Eye (tissue), 1 donor: ENCODE measurements at regions not wholly inside any gene's neighbourhood (a gene's known extent, or its start where the extent isn't known, plus 50 kb on each side); places are given as distances from the start of the nearest gene placed in this dataset.

ENCODE experiments used
- DNase-seq: peaks from one replicate; pipeline ENCODE4 v3.0.0-alpha.2; 2015

- no peak for DNase-seq
Measured at GRCh38 chr14:34348592-34348991, 113.4 kb downstream of the SPTSSA start.

DNA sequence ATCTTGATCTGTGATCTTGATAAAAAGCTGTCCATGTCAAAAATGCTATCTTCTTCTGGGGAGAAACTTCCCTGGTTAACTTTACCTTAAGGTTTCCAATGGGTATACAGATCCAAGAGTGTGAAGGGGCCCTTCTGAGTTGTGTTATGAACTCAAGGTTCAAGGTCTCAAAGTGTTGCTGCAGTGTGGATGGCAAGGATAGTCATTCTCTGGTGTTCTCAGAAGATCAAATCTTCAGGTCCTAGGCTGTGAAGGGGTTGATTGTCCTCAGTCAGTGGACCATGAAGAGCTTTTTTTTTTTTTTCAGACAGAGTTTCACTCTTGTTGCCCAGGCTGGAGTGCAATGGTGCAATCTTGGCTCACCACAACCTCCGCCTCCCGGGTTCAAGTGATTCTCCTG, 114.4 kb downstream of the SPTSSA start:
- DNase-seq = no peak

GRCh38 chr14:34345718-34346465, 116.1 kb downstream of the SPTSSA start:
- DNase-seq = no peak

GRCh38 chr14:34344318-34344717, 117.7 kb downstream of the SPTSSA start:
- no peak for DNase-seq

DNA sequence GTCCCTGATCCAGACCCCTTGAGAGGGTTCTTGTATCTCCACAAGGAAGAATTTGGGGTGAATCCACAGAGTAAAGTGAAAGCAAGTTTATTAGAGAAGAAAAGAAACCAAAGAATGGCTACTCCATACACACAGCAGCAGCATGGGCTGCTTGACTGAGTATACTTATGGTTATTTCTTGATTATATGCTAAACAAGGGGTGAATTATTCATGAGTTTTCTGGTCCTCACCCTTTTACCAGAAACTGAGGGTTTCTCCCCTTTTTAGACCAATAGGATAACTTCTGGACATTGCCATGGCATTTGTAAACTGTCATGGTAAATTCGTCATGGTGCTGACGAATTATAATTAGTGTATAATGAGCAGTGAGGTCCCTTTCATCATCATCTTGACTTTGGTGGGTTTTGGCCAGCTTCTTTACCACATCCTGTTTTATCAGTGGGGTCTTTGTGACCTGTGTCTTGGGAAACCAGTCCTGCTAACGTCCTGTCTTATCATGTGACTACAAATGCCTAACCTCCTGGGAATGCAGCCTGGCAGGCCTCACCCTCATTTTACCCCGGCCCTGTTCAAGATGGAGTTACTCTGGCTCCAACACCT, 121.9 kb downstream of the SPTSSA start:
- no peak for DNase-seq

DNA sequence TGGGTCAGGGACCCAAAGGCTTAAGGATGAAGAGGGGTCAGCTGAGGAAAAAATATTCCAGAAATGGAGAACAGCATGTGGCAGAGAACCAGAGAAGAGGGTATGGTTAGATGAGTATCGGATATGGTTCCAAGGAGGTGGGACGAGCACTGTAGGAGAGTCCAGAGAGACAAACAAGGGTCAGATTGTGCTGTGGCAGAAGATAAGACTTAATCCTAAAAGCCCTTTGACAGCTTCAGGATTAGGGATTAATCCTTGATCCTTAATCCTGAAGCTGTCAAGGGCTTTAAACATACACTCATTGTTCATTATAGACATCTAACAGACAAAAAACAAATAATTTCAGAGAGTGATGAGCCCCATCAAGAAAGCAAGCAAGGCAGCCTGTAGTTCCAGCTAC, 124.0 kb downstream of the SPTSSA start:
- DNase-seq = no peak

DNA sequence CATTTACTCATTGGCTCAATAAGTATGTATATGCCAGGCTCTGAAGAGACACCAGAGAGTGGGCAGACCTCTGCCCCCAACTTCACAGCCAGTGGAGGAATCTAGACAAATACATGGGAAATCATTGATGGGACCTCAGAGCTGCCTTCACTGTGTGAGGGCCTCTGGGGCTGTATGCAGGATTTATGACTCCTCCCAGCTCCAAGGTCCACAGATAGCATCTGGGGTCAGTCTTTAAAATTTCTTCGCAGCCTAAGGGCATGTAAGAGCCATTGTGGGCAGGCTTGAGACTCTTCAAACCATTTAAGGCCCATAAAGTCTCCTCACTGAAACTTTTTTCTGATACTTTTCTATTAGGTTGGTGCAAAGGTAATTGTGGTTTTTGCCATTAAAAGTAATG, 125.5 kb downstream of the SPTSSA start:
- DNase-seq = no peak

DNA sequence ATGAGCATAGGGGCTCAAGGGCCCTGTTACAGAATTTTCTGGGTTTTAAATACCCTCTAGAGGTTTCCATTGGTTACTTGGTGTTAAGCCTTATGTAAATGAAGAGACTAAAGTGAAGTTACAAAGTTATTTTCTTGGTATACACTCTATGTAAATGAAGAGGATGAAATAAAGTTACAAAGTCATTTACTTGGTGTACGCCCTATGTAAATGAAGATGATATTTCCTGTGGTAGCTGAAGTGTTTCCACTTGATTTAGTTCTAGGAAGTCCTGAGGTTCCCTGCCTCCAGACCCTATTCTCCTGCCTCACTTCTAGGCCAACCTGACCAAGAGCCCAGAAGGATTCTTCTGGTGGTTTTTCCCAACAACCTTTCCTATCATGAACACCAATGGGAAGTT, 126.1 kb downstream of the SPTSSA start:
- no peak for DNase-seq

DNA sequence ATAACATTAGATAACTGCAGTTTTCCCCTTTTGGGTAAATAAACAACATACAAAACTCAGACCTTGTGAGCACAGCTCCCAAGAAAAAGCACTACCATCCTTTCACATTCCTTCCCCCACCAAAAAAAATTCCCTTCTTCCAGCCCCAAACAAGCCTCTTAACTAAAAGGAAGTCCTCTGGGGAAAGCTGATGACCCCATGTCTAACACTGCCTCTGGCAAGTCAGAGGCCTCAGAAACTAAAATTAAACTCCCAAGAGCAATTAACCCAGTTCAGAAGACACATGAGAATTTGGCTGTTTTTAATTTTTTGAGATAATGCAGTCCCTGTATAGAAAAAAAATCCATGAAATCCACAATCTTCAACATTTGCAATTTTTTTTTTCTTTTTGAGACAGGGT, 127.7 kb downstream of the SPTSSA start:
- no peak for DNase-seq

DNA sequence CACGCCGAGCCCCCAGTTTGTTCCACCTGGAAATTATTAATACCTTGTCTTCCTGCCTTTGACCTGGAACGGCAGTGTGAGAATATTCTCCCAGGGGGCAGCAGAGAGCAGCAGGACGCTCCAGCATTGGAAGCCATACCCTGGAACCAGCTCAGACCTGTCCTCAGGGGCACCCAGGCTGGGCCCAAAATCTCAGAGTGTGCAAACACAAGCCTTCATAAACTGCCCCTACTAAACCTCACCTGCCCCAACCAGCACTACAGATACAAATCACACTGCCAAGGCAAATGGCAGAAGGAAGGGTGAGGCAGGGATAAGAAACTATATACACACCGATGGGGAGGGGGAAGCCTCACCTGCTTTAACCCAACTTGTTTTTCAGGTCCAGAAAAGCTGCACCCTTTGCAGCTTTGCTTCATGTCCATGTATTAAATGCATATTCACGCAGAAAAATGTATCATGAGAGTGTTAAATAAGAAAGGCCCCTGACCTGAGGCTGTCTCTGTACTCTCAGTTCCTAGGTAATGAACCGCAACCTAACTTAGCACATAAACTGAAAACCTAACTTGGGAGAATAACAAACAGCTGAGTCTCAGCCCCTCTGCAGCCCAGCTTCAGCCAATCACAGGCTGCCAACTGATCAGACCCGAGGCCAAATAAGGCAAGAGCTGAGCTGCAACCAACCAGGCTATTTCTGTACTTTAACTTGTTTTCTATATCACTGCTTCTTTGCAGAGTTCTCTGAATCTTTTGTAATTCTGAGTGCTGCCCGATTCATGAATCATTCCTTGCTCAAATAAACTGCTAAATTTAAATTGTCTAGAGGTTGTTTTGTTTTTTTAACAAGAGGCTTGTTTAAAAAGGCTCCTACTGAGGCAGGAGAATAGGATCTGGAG, 130.1 kb downstream of the SPTSSA start:
- peak; percentile 81 for DNase-seq

- DNase-seq = no peak
Measured at GRCh38 chr14:34330846-34331245, 131.2 kb downstream of the SPTSSA start.

DNA sequence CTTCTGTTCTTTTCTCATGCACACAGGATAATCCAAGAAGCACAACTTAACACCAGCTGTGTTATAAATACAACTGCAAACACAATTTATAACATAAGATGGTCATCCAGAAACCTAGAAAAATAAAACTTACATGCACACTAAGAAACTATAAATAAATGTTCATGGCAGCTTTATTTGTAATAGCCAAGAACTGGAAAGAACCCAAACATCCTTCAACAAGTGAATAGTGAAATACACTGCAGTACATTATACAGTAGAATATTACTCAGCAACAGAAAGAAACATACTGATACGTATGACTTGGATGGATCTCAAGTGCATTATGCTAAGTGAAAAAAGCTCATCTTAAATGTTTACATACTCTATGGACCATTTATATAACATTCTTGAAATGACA, 132.7 kb downstream of the SPTSSA start:
- no peak for DNase-seq

DNA sequence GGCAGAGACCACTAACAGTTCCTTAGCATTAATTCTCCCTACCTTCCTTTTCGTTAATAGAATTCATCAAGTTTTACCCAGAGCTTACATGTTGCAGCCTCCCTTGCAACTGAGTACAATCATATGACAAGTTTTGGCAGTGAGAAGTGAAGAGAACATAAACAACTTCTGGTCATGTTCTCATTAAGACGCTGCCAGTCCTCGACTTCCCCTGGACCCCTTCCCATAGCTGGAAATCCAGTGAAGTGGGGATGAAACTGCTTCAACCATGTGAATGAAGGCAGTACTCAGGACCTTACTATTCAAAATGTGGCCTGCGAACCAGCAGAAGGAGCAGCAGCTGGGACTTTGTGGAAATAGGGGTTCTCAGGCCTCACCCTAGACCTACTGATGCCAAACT, 133.9 kb downstream of the SPTSSA start:
- no peak for DNase-seq

DNA sequence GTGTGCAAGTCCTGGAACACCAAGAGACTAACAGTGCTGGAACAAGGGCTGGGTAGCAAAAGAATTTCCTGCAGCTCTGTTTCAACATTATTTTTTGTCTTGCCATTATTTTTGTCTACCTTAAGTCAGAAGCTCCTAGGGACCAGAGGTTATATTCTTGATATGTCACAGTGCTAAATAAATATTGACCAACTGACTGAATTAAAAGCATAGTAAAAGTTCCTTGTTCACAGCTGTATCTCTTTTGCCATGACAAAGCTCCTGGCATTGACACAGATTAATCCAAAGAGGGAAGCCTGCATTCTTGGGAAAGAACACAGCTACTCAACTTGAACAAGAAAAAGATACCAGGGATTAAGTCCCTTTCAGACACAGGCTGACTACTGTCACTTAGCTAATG, 136.5 kb downstream of the SPTSSA start:
- DNase-seq = no peak

DNA sequence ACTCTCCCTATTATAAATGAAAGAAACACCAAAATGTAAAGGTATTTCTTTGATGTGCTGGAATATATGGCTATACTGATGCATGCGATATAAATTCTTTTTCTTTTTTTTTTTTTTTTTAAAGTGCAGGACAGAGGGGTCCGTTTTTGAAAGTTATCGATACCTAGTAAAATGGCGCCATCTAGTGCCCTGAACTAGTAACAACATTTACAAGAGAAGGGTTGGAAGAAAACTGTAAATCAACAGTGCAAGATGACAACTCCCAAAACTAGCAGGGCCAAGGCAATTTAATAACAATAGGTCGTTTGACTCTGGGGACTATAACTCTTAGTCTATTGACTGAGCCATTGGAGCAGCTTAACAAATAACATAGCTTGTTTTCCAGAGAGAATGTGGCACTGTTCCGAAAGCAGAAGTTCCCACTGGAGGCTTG, 137.7 kb downstream of the SPTSSA start:
- DNase-seq = peak; percentile 78

DNA sequence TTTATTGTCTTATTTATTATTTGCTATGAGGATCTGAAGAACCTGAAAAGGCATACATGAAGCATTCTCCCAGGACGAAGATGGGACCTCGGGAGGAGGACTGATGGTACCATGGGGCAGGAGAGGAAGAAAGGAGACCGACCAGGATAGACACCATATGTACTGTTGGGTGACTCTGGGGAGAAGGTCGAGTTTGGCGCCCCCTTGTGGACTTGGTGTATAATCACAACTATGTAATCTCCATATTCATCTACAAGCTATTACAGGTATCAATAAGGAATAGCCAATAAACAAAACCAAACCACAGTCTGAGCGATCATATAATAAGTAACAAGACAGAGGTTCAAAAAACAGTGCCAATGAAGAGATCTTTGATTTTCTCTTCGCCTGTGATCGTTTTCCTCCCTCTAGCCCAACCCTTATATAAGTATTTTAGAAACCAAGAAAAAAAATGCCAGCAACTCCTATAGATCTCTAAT, 139.1 kb downstream of the SPTSSA start:
- peak; percentile 62 for DNase-seq

GRCh38 chr14:34319140-34319539, 142.9 kb downstream of the SPTSSA start:
- DNase-seq = no peak

DNA sequence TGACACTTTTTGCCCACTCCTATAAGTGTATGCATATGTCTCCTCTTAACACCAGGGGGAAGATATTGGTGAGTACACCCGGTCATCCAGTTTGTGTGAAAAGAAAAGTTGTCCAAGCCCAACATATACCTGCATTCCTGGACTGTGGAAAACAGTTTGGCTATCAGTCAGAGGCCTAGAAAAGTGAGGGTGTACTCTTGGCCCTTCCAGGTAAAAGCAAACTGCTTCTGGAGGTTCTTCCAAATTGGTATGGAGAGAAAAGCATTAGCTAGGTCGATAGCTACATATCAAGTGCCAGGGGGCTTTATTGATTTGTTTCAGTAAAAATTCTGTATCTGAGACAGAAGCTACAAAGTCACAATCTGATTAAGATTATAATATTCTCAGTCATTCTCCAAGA, 144.0 kb downstream of the SPTSSA start:
- no peak for DNase-seq

GRCh38 chr14:34310724-34311123, 151.3 kb downstream of the SPTSSA start:
- no peak for DNase-seq

DNA sequence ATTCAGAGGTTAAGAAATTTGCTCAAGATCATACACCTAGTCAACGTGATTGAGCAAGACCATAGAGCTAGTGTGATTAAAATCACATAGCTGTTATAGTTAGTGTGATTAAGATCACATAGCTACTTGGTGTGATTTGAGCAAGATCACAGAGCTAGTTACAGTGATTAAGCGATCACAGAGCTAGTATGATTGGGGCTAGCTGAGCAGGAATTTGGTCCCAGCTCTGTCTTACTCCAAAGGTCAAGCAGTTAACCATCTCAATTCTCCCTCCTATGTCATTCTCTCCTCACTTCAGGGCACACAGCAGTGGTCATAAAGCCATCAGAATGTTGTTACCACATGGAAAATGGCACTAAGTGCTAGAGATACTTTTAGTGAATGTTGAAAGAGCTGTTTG, 158.2 kb downstream of the SPTSSA start:
- no peak for DNase-seq

DNA sequence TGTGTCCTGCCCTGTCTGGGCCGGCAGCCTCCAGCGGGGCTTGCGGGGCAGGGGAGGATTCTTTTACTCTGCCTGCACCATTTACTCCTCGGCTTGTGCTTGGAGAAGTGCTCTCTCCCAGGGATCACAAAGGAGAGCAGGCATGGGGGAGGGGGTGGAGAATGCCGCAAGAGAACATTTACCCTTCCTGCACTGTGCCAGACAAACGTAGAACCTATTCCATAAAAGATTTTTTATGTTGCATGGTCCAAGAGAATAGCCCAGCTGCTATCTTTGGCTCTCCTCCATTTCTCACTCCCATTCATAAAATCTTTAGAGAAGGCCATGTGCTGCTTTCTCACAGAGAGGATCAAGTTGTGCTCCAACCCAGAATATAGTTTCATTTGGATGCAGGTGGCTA, 159.4 kb downstream of the SPTSSA start:
- DNase-seq = peak; percentile 31

GRCh38 chr14:34300882-34301734, 160.9 kb downstream of the SPTSSA start:
- peak; percentile 77 for DNase-seq

- no peak for DNase-seq
Measured at GRCh38 chr14:34300330-34300729, 161.7 kb downstream of the SPTSSA start.
